ENCODE measurements at regions not wholly inside any gene's neighbourhood (a gene's known extent, or its start where the extent isn't known, plus 50 kb on each side); places are given as distances from the start of the nearest gene placed in this dataset.

GRCh38 chr9:31355965-31356364 lies 1028.5 kb upstream of the ACO1 start:
- H3K4me1 Mint-ChIP-seq (ENCODE audit: low read depth): no peaks in the 10 kb centered on the region
- no peaks in the 10 kb centered on the region for H3K27me3 Mint-ChIP-seq (ENCODE audit: insufficient read depth)
- DNase-seq (ENCODE audit: low spot score): no peak
- H3K36me3 Mint-ChIP-seq (ENCODE audit: low read depth): no peaks in the 10 kb centered on the region
- intact Hi-C loops (cut with micrococcal nuclease): no loop called here
- no peaks in the 10 kb centered on the region for H3K9me3 Mint-ChIP-seq
- no peak overlapping the region for H3K27ac Mint-ChIP-seq
- H3K4me3 Mint-ChIP-seq: no peak overlapping the region

GRCh38 chr9:31359071-31359470 lies 1025.4 kb upstream of the ACO1 start:
- no peak for DNase-seq (ENCODE audit: low spot score)
- H3K27ac Mint-ChIP-seq: no peak overlapping the region
- H3K36me3 Mint-ChIP-seq (ENCODE audit: low read depth): no peaks in the 10 kb centered on the region
- H3K27me3 Mint-ChIP-seq (ENCODE audit: insufficient read depth): no peaks in the 10 kb centered on the region
- H3K9me3 Mint-ChIP-seq: no peaks in the 10 kb centered on the region
- no peaks in the 10 kb centered on the region for H3K4me1 Mint-ChIP-seq (ENCODE audit: low read depth)
- intact Hi-C loops (cut with micrococcal nuclease): loop anchor here (2.0 kb wide), 1 partner anchor 16 kb away; no protein-coding TSS in a partner anchor
- no peak overlapping the region for H3K4me3 Mint-ChIP-seq

- H3K4me3 Mint-ChIP-seq: no peak overlapping the region
- H3K27me3 Mint-ChIP-seq (ENCODE audit: insufficient read depth): no peaks in the 10 kb centered on the region
- H3K9me3 Mint-ChIP-seq: no peaks in the 10 kb centered on the region
- H3K4me1 Mint-ChIP-seq (ENCODE audit: low read depth): no peaks in the 10 kb centered on the region
- H3K36me3 Mint-ChIP-seq (ENCODE audit: low read depth): no peaks in the 10 kb centered on the region
- intact Hi-C loops (cut with micrococcal nuclease): no loop called here
- no peak for DNase-seq (ENCODE audit: low spot score)
- H3K27ac Mint-ChIP-seq: no peak overlapping the region
Measured at GRCh38 chr9:31364171-31364570, 1020.3 kb upstream of the ACO1 start.

GRCh38 chr9:31372799-31373587 lies 1011.5 kb upstream of the ACO1 start:
- peaks cover 6% of the 10 kb centered on the region for H3K9me3 Mint-ChIP-seq
- H3K4me1 Mint-ChIP-seq (ENCODE audit: low read depth): no peaks in the 10 kb centered on the region
- H3K36me3 Mint-ChIP-seq (ENCODE audit: low read depth): no peaks in the 10 kb centered on the region
- H3K4me3 Mint-ChIP-seq: no peak overlapping the region
- DNase-seq (ENCODE audit: low spot score): no peak
- no peak overlapping the region for H3K27ac Mint-ChIP-seq
- H3K27me3 Mint-ChIP-seq (ENCODE audit: insufficient read depth): no peaks in the 10 kb centered on the region
- intact Hi-C loops (cut with micrococcal nuclease): no loop called here

- H3K27me3 Mint-ChIP-seq (ENCODE audit: insufficient read depth): no peaks in the 10 kb centered on the region
- no peak overlapping the region for H3K27ac Mint-ChIP-seq
- no peaks in the 10 kb centered on the region for H3K36me3 Mint-ChIP-seq (ENCODE audit: low read depth)
- no peaks in the 10 kb centered on the region for H3K4me1 Mint-ChIP-seq (ENCODE audit: low read depth)
- H3K4me3 Mint-ChIP-seq: no peak overlapping the region
- intact Hi-C loops (cut with micrococcal nuclease): no loop called here
- peaks cover 6% of the 10 kb centered on the region for H3K9me3 Mint-ChIP-seq
- DNase-seq (ENCODE audit: low spot score): no peak
Measured at GRCh38 chr9:31377358-31377757, 1007.1 kb upstream of the ACO1 start.

GRCh38 chr9:31388660-31389059 lies 995.8 kb upstream of the ACO1 start:
- peaks cover 2% of the 10 kb centered on the region for H3K27me3 Mint-ChIP-seq (ENCODE audit: insufficient read depth)
- H3K36me3 Mint-ChIP-seq (ENCODE audit: low read depth): peaks cover 3% of the 10 kb centered on the region
- H3K4me1 Mint-ChIP-seq (ENCODE audit: low read depth): peaks cover 6% of the 10 kb centered on the region
- peaks cover 3% of the 10 kb centered on the region for H3K9me3 Mint-ChIP-seq
- no peak overlapping the region for H3K4me3 Mint-ChIP-seq
- H3K27ac Mint-ChIP-seq: no peak overlapping the region
- intact Hi-C loops (cut with micrococcal nuclease): no loop called here
- no peak for DNase-seq (ENCODE audit: low spot score)

GRCh38 chr9:31389075-31389474 lies 995.4 kb upstream of the ACO1 start:
- no peak overlapping the region for H3K27ac Mint-ChIP-seq
- peaks cover 3% of the 10 kb centered on the region for H3K9me3 Mint-ChIP-seq
- peaks cover 3% of the 10 kb centered on the region for H3K36me3 Mint-ChIP-seq (ENCODE audit: low read depth)
- peaks cover 2% of the 10 kb centered on the region for H3K27me3 Mint-ChIP-seq (ENCODE audit: insufficient read depth)
- H3K4me3 Mint-ChIP-seq: no peak overlapping the region
- no peak for DNase-seq (ENCODE audit: low spot score)
- H3K4me1 Mint-ChIP-seq (ENCODE audit: low read depth): peaks cover 6% of the 10 kb centered on the region
- intact Hi-C loops (cut with micrococcal nuclease): no loop called here

- DNase-seq (ENCODE audit: low spot score): no peak
- Mint-ChIP-seq H3K4me3 (no peak overlapping the region), H3K27ac (no peak overlapping the region), H3K4me1 (ENCODE audit: low read depth) (peaks cover 6% of the 10 kb centered on the region), H3K36me3 (ENCODE audit: low read depth) (peaks cover 3% of the 10 kb centered on the region), H3K9me3 (peaks cover 3% of the 10 kb centered on the region), H3K27me3 (ENCODE audit: insufficient read depth) (peaks cover 2% of the 10 kb centered on the region)
- intact Hi-C loops (cut with micrococcal nuclease): loop anchor here (5.0 kb wide), 1 partner anchor 53 kb away; no protein-coding TSS in a partner anchor
Measured at GRCh38 chr9:31390403-31391025, 993.9 kb upstream of the ACO1 start.

- Mint-ChIP-seq H3K36me3 (ENCODE audit: low read depth) (peaks cover 3% of the 10 kb centered on the region), H3K9me3 (peaks cover 3% of the 10 kb centered on the region), H3K27me3 (ENCODE audit: insufficient read depth) (peaks cover 3% of the 10 kb centered on the region), H3K4me1 (ENCODE audit: low read depth) (peaks cover 6% of the 10 kb centered on the region), H3K27ac (no peak overlapping the region), H3K4me3 (no peak overlapping the region)
- intact Hi-C loops (cut with micrococcal nuclease): loop anchor here (5.0 kb wide), 1 partner anchor 56 kb away; no protein-coding TSS in a partner anchor
- DNase-seq (ENCODE audit: low spot score): no peak
Measured at GRCh38 chr9:31393240-31393639, 991.2 kb upstream of the ACO1 start.

GRCh38 chr9:31394015-31394473 lies 990.4 kb upstream of the ACO1 start:
- intact Hi-C loops (cut with micrococcal nuclease): loop anchor here (5.0 kb wide), 1 partner anchor 57 kb away; no protein-coding TSS in a partner anchor
- H3K9me3 Mint-ChIP-seq: peaks cover 3% of the 10 kb centered on the region

GRCh38 chr9:31412081-31412480 lies 972.4 kb upstream of the ACO1 start:
- Mint-ChIP-seq H3K4me3 (no peak overlapping the region), H3K9me3 (no peaks in the 10 kb centered on the region), H3K36me3 (ENCODE audit: low read depth) (no peaks in the 10 kb centered on the region), H3K4me1 (ENCODE audit: low read depth) (no peaks in the 10 kb centered on the region), H3K27ac (no peak overlapping the region), H3K27me3 (ENCODE audit: insufficient read depth) (no peaks in the 10 kb centered on the region)
- intact Hi-C loops (cut with micrococcal nuclease): no loop called here
- no peak for DNase-seq (ENCODE audit: low spot score)

More at GRCh38 chr9:31394015-31394473, 990.4 kb upstream of the ACO1 start:
- Mint-ChIP-seq H3K36me3 (ENCODE audit: low read depth) (peaks cover 3% of the 10 kb centered on the region), H3K27me3 (ENCODE audit: insufficient read depth) (peaks cover 4% of the 10 kb centered on the region), H3K27ac (no peak overlapping the region), H3K4me3 (no peak overlapping the region), H3K4me1 (ENCODE audit: low read depth) (peaks cover 6% of the 10 kb centered on the region)
- no peak for DNase-seq (ENCODE audit: low spot score)

GRCh38 chr9:31415164-31415563 lies 969.3 kb upstream of the ACO1 start:
- Mint-ChIP-seq H3K4me1 (ENCODE audit: low read depth) (no peaks in the 10 kb centered on the region), H3K27me3 (ENCODE audit: insufficient read depth) (no peaks in the 10 kb centered on the region), H3K4me3 (no peak overlapping the region), H3K27ac (no peak overlapping the region), H3K36me3 (ENCODE audit: low read depth) (no peaks in the 10 kb centered on the region), H3K9me3 (no peaks in the 10 kb centered on the region)
- DNase-seq (ENCODE audit: low spot score): no peak
- intact Hi-C loops (cut with micrococcal nuclease): no loop called here

- Mint-ChIP-seq H3K4me1 (ENCODE audit: low read depth) (no peaks in the 10 kb centered on the region), H3K4me3 (no peak overlapping the region)
- intact Hi-C loops (cut with micrococcal nuclease): no loop called here
Measured at GRCh38 chr9:31418419-31418818, 966.0 kb upstream of the ACO1 start.

More at GRCh38 chr9:31418419-31418818, 966.0 kb upstream of the ACO1 start:
- Mint-ChIP-seq H3K27me3 (ENCODE audit: insufficient read depth) (no peaks in the 10 kb centered on the region), H3K9me3 (no peaks in the 10 kb centered on the region), H3K36me3 (ENCODE audit: low read depth) (no peaks in the 10 kb centered on the region), H3K27ac (no peak overlapping the region)
- DNase-seq (ENCODE audit: low spot score): no peak
